ENCODE measurements at regions not wholly inside any gene's neighbourhood (a gene's known extent, or its start where the extent isn't known, plus 50 kb on each side); places are given as distances from the start of the nearest gene placed in this dataset.

GRCh38 chr6:91242614-91242949 lies 655.7 kb upstream of the MAP3K7 start:
- TF ChIP-seq, protein P1, sequence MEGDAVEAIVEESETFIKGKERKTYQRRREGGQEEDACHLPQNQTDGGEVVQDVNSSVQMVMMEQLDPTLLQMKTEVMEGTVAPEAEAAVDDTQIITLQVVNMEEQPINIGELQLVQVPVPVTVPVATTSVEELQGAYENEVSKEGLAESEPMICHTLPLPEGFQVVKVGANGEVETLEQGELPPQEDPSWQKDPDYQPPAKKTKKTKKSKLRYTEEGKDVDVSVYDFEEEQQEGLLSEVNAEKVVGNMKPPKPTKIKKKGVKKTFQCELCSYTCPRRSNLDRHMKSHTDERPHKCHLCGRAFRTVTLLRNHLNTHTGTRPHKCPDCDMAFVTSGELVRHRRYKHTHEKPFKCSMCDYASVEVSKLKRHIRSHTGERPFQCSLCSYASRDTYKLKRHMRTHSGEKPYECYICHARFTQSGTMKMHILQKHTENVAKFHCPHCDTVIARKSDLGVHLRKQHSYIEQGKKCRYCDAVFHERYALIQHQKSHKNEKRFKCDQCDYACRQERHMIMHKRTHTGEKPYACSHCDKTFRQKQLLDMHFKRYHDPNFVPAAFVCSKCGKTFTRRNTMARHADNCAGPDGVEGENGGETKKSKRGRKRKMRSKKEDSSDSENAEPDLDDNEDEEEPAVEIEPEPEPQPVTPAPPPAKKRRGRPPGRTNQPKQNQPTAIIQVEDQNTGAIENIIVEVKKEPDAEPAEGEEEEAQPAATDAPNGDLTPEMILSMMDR (IDR thresholded peaks at IDR 0.05) = no peak
- no peak for TF ChIP-seq POLR2A (IDR thresholded peaks at IDR 0.05)
